ENCODE measurements at regions not wholly inside any gene's neighbourhood (a gene's known extent, or its start where the extent isn't known, plus 50 kb on each side); places are given as distances from the start of the nearest gene placed in this dataset.

DNA sequence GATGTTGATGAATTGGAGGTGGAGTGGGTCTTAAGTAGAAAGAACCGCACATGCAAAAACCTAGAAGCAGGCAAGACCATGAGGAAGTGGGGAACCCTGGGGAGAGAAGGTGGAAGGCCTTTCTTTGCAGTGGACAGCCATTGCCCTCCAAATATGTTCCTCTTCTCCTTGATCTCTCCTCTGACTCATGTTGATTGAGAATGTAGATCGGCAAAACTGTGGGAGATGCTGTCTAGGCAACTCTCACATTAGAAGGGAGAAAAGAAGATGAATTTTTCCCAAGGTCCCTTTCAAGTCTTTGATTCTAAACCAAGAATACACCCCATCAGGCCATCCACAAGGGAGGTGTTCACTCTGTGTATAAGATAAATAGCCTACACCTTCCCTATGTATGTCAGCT lies 257.5 kb downstream of the MSRB3 start:
- H3K4me3 ChIP-seq (ENCODE audit: low read depth, low read length), result no peak overlapping the region
- no peaks in the 10 kb centered on the region for H3K27me3 ChIP-seq (ENCODE audit: control insufficient read depth, insufficient read depth, low read length)
- H3K9me3 Mint-ChIP-seq, result peaks cover 0 to 13% (median 6%) of the 10 kb centered on the region in 7 donors
- no peak overlapping the region for H3K27ac ChIP-seq (ENCODE audit: insufficient read depth, low read length, poor library complexity, severe bottlenecking)
- no peaks in the 10 kb centered on the region for H3K36me3 ChIP-seq (ENCODE audit: control insufficient read depth, insufficient read depth, low read length)
- DNase-seq, result no peak
- H3K27ac Mint-ChIP-seq, result no peak overlapping the region
- H3K36me3 Mint-ChIP-seq, result no peaks in the 10 kb centered on the region
- no peaks in the 10 kb centered on the region for H3K4me1 ChIP-seq (ENCODE audit: control insufficient read depth, insufficient read depth, low read length, poor library complexity, severe bottlenecking)
- no peak for ATAC-seq (ENCODE audit: low read depth in 2 of 2)
- H3K4me1 Mint-ChIP-seq, result peaks cover 0 to 4% (median 0%) of the 10 kb centered on the region in 4 donors
- H3K9me3 ChIP-seq (ENCODE audit: control insufficient read depth in 2 of 2, low read length in 2 of 2), result peaks cover 0 to 2% of the 10 kb centered on the region in 2 experiments
- no peak overlapping the region for H3K4me3 Mint-ChIP-seq
- H3K27me3 Mint-ChIP-seq, result peaks cover 8% of the 10 kb centered on the region

DNA sequence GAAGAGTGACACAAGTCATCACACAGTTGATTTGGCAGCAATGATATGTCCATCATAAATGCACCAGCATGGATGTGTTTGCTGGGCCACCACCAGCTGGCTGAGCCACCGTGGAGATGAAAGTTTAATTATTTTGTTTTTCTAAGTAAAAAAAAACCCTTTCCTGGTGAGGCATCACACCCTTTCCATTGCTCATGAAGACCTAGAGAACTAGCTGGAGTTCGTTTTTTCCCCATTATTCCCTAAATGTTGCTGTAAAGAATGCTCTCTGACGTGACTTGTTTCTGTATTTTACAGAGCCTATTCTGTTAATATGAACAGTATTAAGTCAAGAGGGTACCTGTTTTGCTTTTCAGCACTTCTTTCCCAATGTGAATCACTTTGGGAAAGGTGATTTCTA lies 257.9 kb downstream of the MSRB3 start:
- Histone ChIP-seq H3K9me3 (ENCODE audit: control insufficient read depth in 2 of 2, low read length in 2 of 2) (peaks cover 0 to 5% of the 10 kb centered on the region in 2 experiments), H3K27me3 (ENCODE audit: control insufficient read depth, insufficient read depth, low read length) (no peaks in the 10 kb centered on the region), H3K27ac (ENCODE audit: insufficient read depth, low read length, poor library complexity, severe bottlenecking) (no peak overlapping the region), H3K4me1 (ENCODE audit: control insufficient read depth, insufficient read depth, low read length, poor library complexity, severe bottlenecking) (no peaks in the 10 kb centered on the region), H3K4me3 (ENCODE audit: low read depth, low read length) (no peak overlapping the region), H3K36me3 (ENCODE audit: control insufficient read depth, insufficient read depth, low read length) (no peaks in the 10 kb centered on the region)
- Mint-ChIP-seq H3K27me3 (peaks cover 8% of the 10 kb centered on the region), H3K4me1 (peaks cover 0 to 4% (median 0%) of the 10 kb centered on the region in 4 donors), H3K4me3 (no peak overlapping the region), H3K36me3 (no peaks in the 10 kb centered on the region), H3K9me3 (peaks cover 0 to 17% (median 6%) of the 10 kb centered on the region in 7 donors), H3K27ac (no peak overlapping the region)
- no peak for DNase-seq
- no peak for ATAC-seq (ENCODE audit: low read depth in 2 of 2)

DNA sequence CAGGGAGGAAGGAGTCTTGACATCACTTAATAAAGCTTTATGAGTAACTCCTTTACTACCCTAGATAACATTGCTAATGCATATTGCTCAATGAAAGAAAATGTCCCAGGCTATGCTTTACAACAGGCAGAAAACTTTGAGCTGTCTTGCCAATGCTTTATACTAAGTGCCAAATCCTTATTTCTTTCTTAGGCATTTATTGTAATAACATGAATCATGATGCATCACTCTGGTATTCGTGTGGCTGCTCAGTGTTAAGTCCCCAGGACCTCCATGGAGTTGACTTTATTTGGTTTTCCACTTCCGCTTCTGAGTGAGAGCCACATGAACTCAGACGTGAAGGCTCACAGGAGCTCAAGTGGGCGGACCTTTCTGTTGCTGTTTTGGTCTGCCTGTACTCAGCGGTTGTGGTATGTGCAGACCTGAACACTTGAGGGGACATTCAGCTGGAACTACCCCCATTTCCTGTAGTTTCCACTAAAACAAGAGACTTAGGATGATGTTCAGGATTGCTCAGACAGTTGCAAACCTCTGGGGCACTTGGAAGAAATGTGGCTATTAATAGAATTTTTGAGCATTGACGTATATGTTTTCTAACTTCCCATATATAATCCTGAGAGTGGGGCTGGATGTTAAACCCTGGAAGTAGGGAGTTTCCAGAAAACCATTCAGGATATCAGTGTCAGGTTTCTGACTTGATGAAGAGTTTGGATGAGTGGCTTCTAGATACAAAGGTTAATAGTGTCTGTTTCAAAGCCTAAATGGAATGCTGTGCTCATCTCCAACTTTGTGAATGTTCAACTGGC lies 258.6 kb downstream of the MSRB3 start:
- Mint-ChIP-seq H3K9me3 (peaks cover 0 to 17% (median 6%) of the 10 kb centered on the region in 7 donors), H3K4me1 (peaks cover 0 to 4% (median 0%) of the 10 kb centered on the region in 4 donors), H3K36me3 (no peaks in the 10 kb centered on the region), H3K27me3 (peaks cover 8% of the 10 kb centered on the region), H3K27ac (no peak overlapping the region), H3K4me3 (no peak overlapping the region)
- DNase-seq (no peak), ATAC-seq (ENCODE audit: low read depth in 2 of 2) (no peak)
- H3K36me3 ChIP-seq (ENCODE audit: control insufficient read depth, insufficient read depth, low read length), result no peaks in the 10 kb centered on the region
- H3K27ac ChIP-seq (ENCODE audit: insufficient read depth, low read length, poor library complexity, severe bottlenecking), result no peak overlapping the region
- H3K4me3 ChIP-seq (ENCODE audit: low read depth, low read length), result no peak overlapping the region
- H3K27me3 ChIP-seq (ENCODE audit: control insufficient read depth, insufficient read depth, low read length), result no peaks in the 10 kb centered on the region
- H3K4me1 ChIP-seq (ENCODE audit: control insufficient read depth, insufficient read depth, low read length, poor library complexity, severe bottlenecking), result no peaks in the 10 kb centered on the region
- peaks cover 0 to 5% of the 10 kb centered on the region in 2 experiments for H3K9me3 ChIP-seq (ENCODE audit: control insufficient read depth in 2 of 2, low read length in 2 of 2)

DNA sequence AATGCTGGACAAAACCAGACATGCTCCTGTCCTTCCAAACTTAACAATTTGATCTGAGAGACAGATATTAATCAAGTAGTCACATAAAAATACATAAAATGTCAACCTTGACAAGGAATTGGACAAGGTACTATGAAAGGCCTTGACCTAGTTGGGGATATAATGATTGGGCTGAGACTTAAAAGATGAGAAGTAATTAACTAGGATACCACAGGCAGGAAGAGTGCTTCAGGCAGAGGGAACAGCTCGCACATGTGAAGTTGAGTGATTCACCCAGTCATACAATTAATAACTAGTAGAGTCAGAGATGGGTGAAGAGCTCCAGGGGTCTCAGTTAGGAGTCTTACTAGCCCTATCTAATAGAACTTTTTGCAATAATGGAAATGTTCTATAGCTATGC lies 259.5 kb downstream of the MSRB3 start:
- no peak overlapping the region for H3K4me3 ChIP-seq (ENCODE audit: low read depth, low read length)
- DNase-seq (no peak), ATAC-seq (ENCODE audit: low read depth in 2 of 2) (no peak)
- Mint-ChIP-seq H3K27ac (no peak overlapping the region), H3K9me3 (peaks cover 0 to 17% (median 6%) of the 10 kb centered on the region in 7 donors), H3K4me1 (peaks cover 0 to 4% (median 0%) of the 10 kb centered on the region in 4 donors), H3K36me3 (no peaks in the 10 kb centered on the region), H3K27me3 (peaks cover 6% of the 10 kb centered on the region), H3K4me3 (no peak overlapping the region)
- no peaks in the 10 kb centered on the region for H3K36me3 ChIP-seq (ENCODE audit: control insufficient read depth, insufficient read depth, low read length)
- no peak overlapping the region for H3K27ac ChIP-seq (ENCODE audit: insufficient read depth, low read length, poor library complexity, severe bottlenecking)
- no peaks in the 10 kb centered on the region for H3K27me3 ChIP-seq (ENCODE audit: control insufficient read depth, insufficient read depth, low read length)
- H3K9me3 ChIP-seq (ENCODE audit: control insufficient read depth in 2 of 2, low read length in 2 of 2), result peaks cover 0 to 5% of the 10 kb centered on the region in 2 experiments
- H3K4me1 ChIP-seq (ENCODE audit: control insufficient read depth, insufficient read depth, low read length, poor library complexity, severe bottlenecking), result no peaks in the 10 kb centered on the region

DNA sequence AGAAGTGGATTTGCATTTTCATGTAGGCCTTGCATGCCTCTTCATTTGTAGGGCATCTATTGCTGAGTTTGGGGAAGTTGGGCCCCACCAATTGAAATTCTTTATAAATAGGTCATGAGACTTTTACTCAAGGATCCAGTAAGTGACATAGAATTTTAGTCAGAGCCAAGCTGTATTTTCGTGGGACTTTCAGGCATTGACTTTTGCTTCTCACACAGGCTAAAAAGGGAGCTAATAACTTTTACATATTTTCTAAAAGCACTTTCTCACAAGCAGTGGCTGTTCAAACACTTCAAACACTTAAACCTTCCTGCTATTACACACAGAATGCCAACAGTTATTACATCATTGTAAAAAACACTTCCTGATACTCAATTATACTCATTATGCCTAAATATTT lies 260.5 kb downstream of the MSRB3 start:
- Mint-ChIP-seq H3K27me3 (no peaks in the 10 kb centered on the region), H3K36me3 (no peaks in the 10 kb centered on the region), H3K4me1 (no peaks in the 10 kb centered on the region), H3K9me3 (peaks cover 0 to 17% (median 6%) of the 10 kb centered on the region in 7 donors), H3K27ac (no peak overlapping the region), H3K4me3 (no peak overlapping the region)
- DNase-seq, result no peak
- H3K9me3 ChIP-seq (ENCODE audit: control insufficient read depth in 2 of 2, low read length in 2 of 2), result peaks cover 0 to 5% of the 10 kb centered on the region in 2 experiments
- no peaks in the 10 kb centered on the region for H3K36me3 ChIP-seq (ENCODE audit: control insufficient read depth, insufficient read depth, low read length)
- H3K27ac ChIP-seq (ENCODE audit: insufficient read depth, low read length, poor library complexity, severe bottlenecking), result no peak overlapping the region
- H3K4me1 ChIP-seq (ENCODE audit: control insufficient read depth, insufficient read depth, low read length, poor library complexity, severe bottlenecking), result no peaks in the 10 kb centered on the region
- H3K4me3 ChIP-seq (ENCODE audit: low read depth, low read length), result no peak overlapping the region
- ATAC-seq (ENCODE audit: low read depth in 2 of 2), result no peak
- H3K27me3 ChIP-seq (ENCODE audit: control insufficient read depth, insufficient read depth, low read length), result no peaks in the 10 kb centered on the region

DNA sequence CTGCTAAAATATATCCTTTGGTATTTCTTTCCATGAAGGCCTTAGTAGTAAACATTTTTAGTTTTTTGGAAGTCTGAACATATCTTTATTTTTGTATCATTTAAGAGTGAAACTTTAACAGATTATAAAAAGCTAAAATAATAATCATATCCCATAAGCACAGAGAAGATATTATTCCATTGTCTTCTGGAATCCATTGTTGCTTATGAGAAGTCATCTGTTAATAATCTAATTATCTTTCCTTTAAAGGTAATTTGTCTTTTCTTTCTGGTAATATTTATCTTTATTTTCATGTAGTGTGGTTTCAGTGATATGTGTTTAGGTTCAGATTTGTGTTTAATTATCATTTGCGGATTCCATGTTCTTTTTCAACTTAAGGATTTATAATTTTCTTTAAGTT lies 261.7 kb downstream of the MSRB3 start:
- Mint-ChIP-seq H3K9me3 (peaks cover 0 to 17% (median 6%) of the 10 kb centered on the region in 7 donors), H3K4me1 (no peaks in the 10 kb centered on the region), H3K27me3 (no peaks in the 10 kb centered on the region), H3K27ac (no peak overlapping the region), H3K4me3 (no peak overlapping the region), H3K36me3 (no peaks in the 10 kb centered on the region)
- ATAC-seq (ENCODE audit: low read depth in 2 of 2) (no peak), DNase-seq (no peak)
- no peaks in the 10 kb centered on the region for H3K36me3 ChIP-seq (ENCODE audit: control insufficient read depth, insufficient read depth, low read length)
- no peaks in the 10 kb centered on the region for H3K4me1 ChIP-seq (ENCODE audit: control insufficient read depth, insufficient read depth, low read length, poor library complexity, severe bottlenecking)
- no peaks in the 10 kb centered on the region for H3K27me3 ChIP-seq (ENCODE audit: control insufficient read depth, insufficient read depth, low read length)
- H3K4me3 ChIP-seq (ENCODE audit: low read depth, low read length), result no peak overlapping the region
- H3K9me3 ChIP-seq (ENCODE audit: control insufficient read depth in 2 of 2, low read length in 2 of 2), result peaks cover 0 to 5% of the 10 kb centered on the region in 2 experiments
- no peak overlapping the region for H3K27ac ChIP-seq (ENCODE audit: insufficient read depth, low read length, poor library complexity, severe bottlenecking)

DNA sequence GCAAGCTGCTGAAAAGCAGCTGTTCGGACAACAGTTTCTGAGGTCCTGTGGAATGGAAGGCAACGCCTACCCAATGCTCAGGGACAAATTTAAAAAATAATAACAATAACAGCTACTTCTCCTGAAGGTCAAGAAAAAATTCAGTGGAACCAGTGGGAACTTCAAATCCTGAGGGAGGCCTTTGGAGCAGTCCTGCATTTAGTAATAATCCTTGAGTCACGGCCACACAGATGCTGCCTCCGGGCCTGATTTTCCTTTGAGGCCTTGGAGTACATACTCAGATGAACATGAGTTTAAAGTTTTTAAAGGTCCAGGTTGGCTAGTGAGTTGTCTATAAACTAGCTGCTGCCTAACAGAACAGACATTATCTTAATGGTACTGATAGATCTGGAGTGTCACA lies 268.0 kb downstream of the MSRB3 start:
- Mint-ChIP-seq H3K4me3 (no peak overlapping the region), H3K27ac (no peak overlapping the region), H3K36me3 (no peaks in the 10 kb centered on the region), H3K9me3 (peaks cover 0 to 4% (median 0%) of the 10 kb centered on the region in 7 donors), H3K27me3 (no peaks in the 10 kb centered on the region), H3K4me1 (no peaks in the 10 kb centered on the region)
- no peaks in the 10 kb centered on the region for H3K27me3 ChIP-seq (ENCODE audit: control insufficient read depth, insufficient read depth, low read length)
- no peak overlapping the region for H3K4me3 ChIP-seq (ENCODE audit: low read depth, low read length)
- ATAC-seq (ENCODE audit: low read depth in 2 of 2) (no peak), DNase-seq (no peak)
- H3K9me3 ChIP-seq (ENCODE audit: control insufficient read depth in 2 of 2, low read length in 2 of 2), result no peaks in the 10 kb centered on the region
- no peak overlapping the region for H3K27ac ChIP-seq (ENCODE audit: insufficient read depth, low read length, poor library complexity, severe bottlenecking)
- no peaks in the 10 kb centered on the region for H3K4me1 ChIP-seq (ENCODE audit: control insufficient read depth, insufficient read depth, low read length, poor library complexity, severe bottlenecking)
- H3K36me3 ChIP-seq (ENCODE audit: control insufficient read depth, insufficient read depth, low read length), result no peaks in the 10 kb centered on the region
